ENCODE measurements at regions not wholly inside any gene's neighbourhood (a gene's known extent, or its start where the extent isn't known, plus 50 kb on each side); places are given as distances from the start of the nearest gene placed in this dataset.

- TF ChIP-seq POLR2A (IDR thresholded peaks at IDR 0.05; ENCODE audit: low read depth, low read length) (no peak), MXI1 (IDR thresholded peaks at IDR 0.05; ENCODE audit: borderline replicate concordance, low read depth, low read length) (no peak), USF2 (IDR thresholded peaks at IDR 0.05; ENCODE audit: low read depth, low read length) (no peak), MAFK (IDR thresholded peaks at IDR 0.05; ENCODE audit: low read depth, low read length) (no peak), RFX5 (IDR thresholded peaks at IDR 0.05; ENCODE audit: low read depth, low read length) (no peak)
- Histone ChIP-seq H3K4me3 (ENCODE audit: insufficient read depth, low read depth, low read length) (no peak overlapping the region), H3K9ac (ENCODE audit: low read depth, low read length) (no peak overlapping the region), H4K91ac (ENCODE audit: insufficient read depth, low read depth, low read length) (no peak overlapping the region), H3K27me3 (ENCODE audit: control insufficient read depth, insufficient read depth, low read length) (0 out of 2 replicates have a peak, but pooled peaks cover 2% of the 10 kb centered on the region), H3K4me2 (ENCODE audit: low read depth, low read length) (no peak overlapping the region), H3K79me1 (ENCODE audit: low read depth in 1 of 2, low read length in 2 of 2) (no peaks in the 10 kb centered on the region), H2BK120ac (ENCODE audit: low read depth, low read length) (peak overlapping the region; percentile 45), H3K9me1 (ENCODE audit: insufficient read depth, low read length) (peaks cover 10% of the 10 kb centered on the region; the same call in 1 of the 2 replicates), H3K4me1 (ENCODE audit: control insufficient read depth, insufficient read depth, low read length) (peaks cover 14% of the 10 kb centered on the region), H2BK20ac (ENCODE audit: low read depth, low read length) (peak overlapping the region; percentile 62; the same call in 1 of the 2 replicates), H3K56ac (ENCODE audit: extremely low read depth, insufficient read depth, low read length) (no peak overlapping the region), H3K14ac (replicated peaks; ENCODE audit: low read depth, low read length) (no peak overlapping the region), H4K20me1 (ENCODE audit: insufficient read depth, low read length) (no peaks in the 10 kb centered on the region), H3K27ac (ENCODE audit: insufficient read depth, low read length) (no peak overlapping the region), H3K9me3 (ENCODE audit: control insufficient read depth, insufficient read depth, low read length) (no peaks in the 10 kb centered on the region), H2BK5ac (ENCODE audit: low read depth, low read length, poor library complexity, severe bottlenecking) (peak overlapping the region; percentile 22), H3K4ac (ENCODE audit: low read depth, low read length) (peak overlapping the region; percentile 60), H2AK5ac (ENCODE audit: low read depth, low read length) (peak overlapping the region; percentile 81; the same call in 1 of the 2 replicates), H4K8ac (ENCODE audit: low read depth in 2 of 2, low read length in 2 of 2) (no peak overlapping the region), H3K18ac (ENCODE audit: low read depth, low read length) (peak overlapping the region; percentile 6; the same call in 1 of the 2 replicates), H2BK15ac (ENCODE audit: low read depth, low read length) (0 out of 3 replicates have a peak overlapping the region, but pooled peaks have one; percentile 28), H2AK9ac (replicated peaks; ENCODE audit: low read depth, low read length, poor library complexity) (peak overlapping the region; percentile 11), H2AFZ (replicated peaks; ENCODE audit: low read length, poor library complexity) (peak overlapping the region; percentile 98), H3K36me3 (ENCODE audit: control insufficient read depth, insufficient read depth, low read length) (no peaks in the 10 kb centered on the region), H3K23ac (ENCODE audit: low read depth, low read length) (no peak overlapping the region), H4K5ac (ENCODE audit: low read depth, low read length) (no peak overlapping the region; the same call in 1 of the 2 replicates)
- ChIA-PET CTCF (no interaction called here), POLR2A (ENCODE audit: unreplicated experiment) (no interaction called here)
- in situ Hi-C loops (cut with MboI; ENCODE audit: low sequenced_read_pairs): no loop called here
- dilution Hi-C loops (cut with HindIII; ENCODE audit: low sequenced_read_pairs, unreplicated experiment): no loop called here
- intact Hi-C loops (cut with micrococcal nuclease): no loop called here
- DNase-seq: no peak
- no TSS peak for BruUV-seq (replicated peaks)
- WGBS, 2 experiments (ENCODE audit: extremely low coverage in 2 of 2, insufficient read length in 1 of 2): 93% methylated on average over 9 of the region's 14 CpGs; no CpG with 5 or more reads in 1 of the 2 experiments
- peak; percentile 1 for ATAC-seq (ENCODE audit: low read depth)
These were observed 109.9 kb upstream of the OTOS start for GRCh38 chr2:240250150-240250984.

All from IMR-90 (cell line).